A549 (cell line): ENCODE measurements at regions not wholly inside any gene's neighbourhood (a gene's known extent, or its start where the extent isn't known, plus 50 kb on each side); places are given as distances from the start of the nearest gene placed in this dataset.

Source experiments
- ATAC-seq, 2 experiments: fragments of 200-7000 bp in 1 of 2; fragments of >200 bp in 1 of 2; cut with Nextera tagmentation in 1 of 2; cut with Tn5 transposase in 1 of 2; 3 replicates each; pipeline versions ENCODE4 v1.8.0 to v1.9.1; 2018 to 2020; ENCODE audit warnings: mild to moderate bottlenecking in 1 of 2, moderate library complexity in 1 of 2
- CTCF ChIA-PET: fragments of 300-600 bp; sonication (Branson Sonifier 250); formaldehyde crosslinking; extraction: SDS; loops from one replicate; lab custom pipeline; 2021; ENCODE audit warnings: antibody characterized with exemption, inconsistent platforms; lab: Yijun Ruan, JAX
- POLR2A ChIA-PET: fragments of 350-600 bp; formaldehyde crosslinking; extraction: SDS; loops from one replicate; lab custom pipeline; 2021; ENCODE audit warnings: antibody characterized with exemption, inconsistent platforms; lab: Yijun Ruan, JAX
- DNase-seq, 2 experiments: peaks; one replicate each; pipeline versions ENCODE4 v3.0.0 to v3.0.0-alpha.2; 2011 to 2016; ENCODE audit warnings: low read depth in 1 of 2, low spot score in 1 of 2
- FAIRE-seq: peaks from 2 replicates; lab custom pipeline; 2011; peaks lifted over from hg19 to GRCh38; lab: Jason Lieb, UNC
- H3K27ac ChIP-seq, 2 experiments: fragments of >200 bp; sonication (Bioruptor Twin); formaldehyde crosslinking; 3 replicates each; pipeline ENCODE4 v1.5.1; 2016 to 2017
- H3K4me1 ChIP-seq: fragments of >200 bp; sonication (Bioruptor Twin); formaldehyde crosslinking; 3 replicates; pipeline ENCODE4 v1.6.1; 2016
- H3K4me2 ChIP-seq: fragments of >200 bp; sonication (Bioruptor Twin); formaldehyde crosslinking; 3 replicates; pipeline ENCODE4 v1.6.1; 2016
- H3K4me3 ChIP-seq: fragments of >200 bp; sonication (Bioruptor Twin); formaldehyde crosslinking; 3 replicates; pipeline ENCODE4 v1.5.1; 2016
- H3K9me3 ChIP-seq: fragments of >200 bp; sonication (Bioruptor Twin); formaldehyde crosslinking; 3 replicates; pipeline ENCODE4 v1.6.1; 2016
- CBX2 ChIP-seq: fragments of 200-600 bp; sonication (generic); IDR thresholded peaks from 2 replicates; pipeline ENCODE4 v1.6.1; 2016; ENCODE audit warnings: low read depth, mild to moderate bottlenecking, borderline replicate concordance
- CTCF ChIP-seq: fragments of >200 bp; sonication (Bioruptor Twin); formaldehyde crosslinking; IDR thresholded peaks from 3 replicates; pipeline ENCODE4 v1.5.1; 2016
- EHF ChIP-seq: fragments of 250-450 bp; sonication (Bioruptor Pico); IDR thresholded peaks from 2 replicates; pipeline ENCODE4 v1.5.0; 2020; ENCODE audit warnings: mild to moderate bottlenecking
- ELK1 ChIP-seq: fragments of 150-350 bp; IDR thresholded peaks from 2 replicates; pipeline ENCODE4 v1.6.1; 2014; ENCODE audit warnings: low read depth, mild to moderate bottlenecking, low read length
- FOSB ChIP-seq: fragments of 250-450 bp; sonication (Bioruptor Pico); IDR thresholded peaks from 2 replicates; pipeline ENCODE4 v1.5.0; 2020; ENCODE audit warnings: mild to moderate bottlenecking, moderate library complexity
- GATA3 ChIP-seq: IDR thresholded peaks from 2 replicates; pipeline ENCODE4 v1.6.1; 2012; ENCODE audit warnings: borderline replicate concordance
- HDAC2 ChIP-seq: fragments of 200-600 bp; sonication (generic); IDR thresholded peaks from 2 replicates; pipeline ENCODE4 v1.6.1; 2016
- HMGXB4 ChIP-seq: fragments of 250-450 bp; sonication (Bioruptor Pico); IDR thresholded peaks from 2 replicates; pipeline ENCODE4 v1.5.0; 2021; ENCODE audit warnings: mild to moderate bottlenecking, moderate library complexity, borderline replicate concordance
- HOXB5 ChIP-seq: fragments of 250-450 bp; sonication (Bioruptor Pico); IDR thresholded peaks from 2 replicates; pipeline ENCODE4 v1.5.0; 2020; ENCODE audit warnings: mild to moderate bottlenecking, moderate library complexity
- KDM1A ChIP-seq: fragments of 200-600 bp; sonication (generic); IDR thresholded peaks from 2 replicates; pipeline ENCODE4 v1.6.1; 2016; ENCODE audit warnings: low read depth, mild to moderate bottlenecking
- MAFK ChIP-seq: fragments of 450-650 bp; IDR thresholded peaks from 2 replicates; pipeline ENCODE4 v1.6.1; 2014; ENCODE audit not compliant: partially characterized antibody
- PBX3 ChIP-seq: IDR thresholded peaks from 2 replicates; pipeline ENCODE4 v1.6.1; 2012
- PHF8 ChIP-seq: fragments of 200-600 bp; sonication (generic); IDR thresholded peaks from 2 replicates; pipeline ENCODE4 v1.6.1; 2016; ENCODE audit warnings: low read depth, mild to moderate bottlenecking, antibody characterized with exemption, moderate library complexity, borderline replicate concordance
- POLR2AphosphoS2 ChIP-seq: conservative IDR thresholded peaks from 2 replicates; pipeline ENCODE4 v1.6.1; 2012; ENCODE audit warnings: low read length, improper control_type of control experiment, inconsistent platforms
- TFCP2L1 ChIP-seq: fragments of 250-450 bp; sonication (Bioruptor Pico); IDR thresholded peaks from 2 replicates; pipeline ENCODE4 v1.5.0; 2021; ENCODE audit warnings: mild to moderate bottlenecking
- USF2 ChIP-seq: fragments of 450-650 bp; IDR thresholded peaks from 2 replicates; pipeline ENCODE4 v1.6.1; 2014; ENCODE audit warnings: antibody characterized with exemption
- WGBS: methylation state at CpG from one replicate; pipeline ENCODE4 v1.1.6; 2017; ENCODE audit errors: missing lambda C conversion rate; 5-methylcytosine and 5-hydroxymethylcytosine counted together

- TF ChIP-seq POLR2AphosphoS2 (no peak), TFCP2L1 (CRISPR knock-in tag) (no peak), EHF (CRISPR knock-in tag) (no peak), CBX2 (no peak), HDAC2 (no peak)
- TF ChIP-seq, all 56 proteins: peak for 0
These were observed 424.1 kb upstream of the CHST9 start (continued) for GRCh38 chr18:27609221-27609620.

- peak; percentile 29; the same call in 2 of the 3 replicates for TF ChIP-seq CTCF
- TF ChIP-seq MAFK, result peak; percentile 12
- TF ChIP-seq PHF8, result no peak
- no peak for ATAC-seq
- H3K4me3 ChIP-seq, result no peak overlapping the region
- H3K4me2 ChIP-seq, result no peak overlapping the region
- no peak overlapping the region for H3K27ac ChIP-seq
- DNase-seq, result no peak
- WGBS, result 71% methylated on average over 3 of the region's 3 CpGs
- ChIA-PET CTCF (interaction anchor here (1.0 to 1.4 kb wide), 2 partner anchors 11 to 20 kb away, joined by 3 read pairs; no protein-coding TSS in a partner anchor), POLR2A (no interaction called here)
- FAIRE-seq, result no peak
- H3K4me1 ChIP-seq, result no peaks in the 10 kb centered on the region
- no peaks in the 10 kb centered on the region for H3K9me3 ChIP-seq
These were observed 423.6 kb upstream of the CHST9 start for GRCh38 chr18:27608742-27609141.

GRCh38 chr18:27608174-27608573 is 423.1 kb upstream of the CHST9 start:
- Histone ChIP-seq H3K4me2 (no peak overlapping the region), H3K4me3 (no peak overlapping the region), H3K4me1 (no peaks in the 10 kb centered on the region)
- 39% methylated on average over 3 of the region's 3 CpGs for WGBS
- no peak for FAIRE-seq
- DNase-seq, result no peak
- CTCF ChIA-PET, result interaction anchor here (1.0 to 1.4 kb wide), 2 partner anchors 12 to 20 kb away, joined by 3 read pairs; no protein-coding TSS in a partner anchor
- TF ChIP-seq HMGXB4 (CRISPR knock-in tag), result no peak
- no peak for TF ChIP-seq KDM1A
- no peak for TF ChIP-seq FOSB (CRISPR knock-in tag)
- no peak for TF ChIP-seq USF2
- no peak for TF ChIP-seq ELK1
- no peak for TF ChIP-seq GATA3
- TF ChIP-seq, all 56 proteins: peak for 0
- POLR2A ChIA-PET, result no interaction called here
- Histone ChIP-seq H3K9me3 (no peaks in the 10 kb centered on the region), H3K27ac (no peak overlapping the region)
- ATAC-seq, result no peak

- CTCF ChIA-PET, result interaction anchor here (2.6 kb wide), 1 partner anchor 12 kb away, joined by 11 read pairs; no protein-coding TSS in a partner anchor
- DNase-seq (no peak), ATAC-seq (no peak), FAIRE-seq (no peak)
- no peak overlapping the region for H3K27ac ChIP-seq
- WGBS, result 33% methylated on average over 2 of the region's 2 CpGs
- TF ChIP-seq HOXB5, result no peak
- no peak for TF ChIP-seq PBX3
- no peak for TF ChIP-seq PHF8
- H3K4me1 ChIP-seq, result no peaks in the 10 kb centered on the region
- H3K9me3 ChIP-seq, result no peaks in the 10 kb centered on the region
- no peak overlapping the region for H3K4me2 ChIP-seq
- H3K4me3 ChIP-seq, result no peak overlapping the region
- POLR2A ChIA-PET, result no interaction called here
These were observed 421.6 kb upstream of the CHST9 start for GRCh38 chr18:27606741-27607140.
